HG02759 (cell line): ENCODE measurements at regions not wholly inside any gene's neighbourhood (a gene's known extent, or its start where the extent isn't known, plus 50 kb on each side); places are given as distances from the start of the nearest gene placed in this dataset.
A peak's percentile ranks its signal among the peaks of the same experiment; 100 is the strongest.
"Not testable (repeated sequence)": the region's sequence is repeated elsewhere in the genome, so short reads cannot be mapped to it uniquely, and the experiment has no call there.

ENCODE experiments used
- ATAC-seq: cut with Tn5 transposase; IDR thresholded peaks from one replicate; pipeline ENCODE4 v1.9.1; 2021; ENCODE audit warnings: mild to moderate bottlenecking, moderate library complexity; ENCODE audit not compliant: unreplicated experiment

- ATAC-seq, result no peak
Observed at GRCh38 chr2:196276421-196276820, 105.0 kb upstream of the STK17B start.

DNA sequence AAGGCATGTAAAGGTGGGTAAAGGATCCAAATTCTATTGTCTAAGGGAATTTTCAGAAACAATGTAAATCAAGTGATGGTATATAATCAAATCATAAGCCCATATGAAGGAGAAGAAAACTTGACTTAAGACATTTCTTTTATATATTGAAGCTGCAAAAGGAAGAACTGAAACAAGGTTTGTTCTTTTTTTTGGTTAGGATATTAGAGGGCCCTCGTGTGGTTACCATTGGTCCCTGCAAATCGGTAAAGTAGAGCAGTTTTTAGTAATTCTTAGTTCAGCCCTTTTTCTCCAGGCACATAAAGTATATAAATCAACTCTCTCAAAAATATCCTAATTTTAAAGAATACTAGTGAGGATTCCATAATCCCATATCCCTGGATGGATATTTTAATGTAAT, 105.6 kb upstream of the STK17B start:
- ATAC-seq, result peak; percentile 34

DNA sequence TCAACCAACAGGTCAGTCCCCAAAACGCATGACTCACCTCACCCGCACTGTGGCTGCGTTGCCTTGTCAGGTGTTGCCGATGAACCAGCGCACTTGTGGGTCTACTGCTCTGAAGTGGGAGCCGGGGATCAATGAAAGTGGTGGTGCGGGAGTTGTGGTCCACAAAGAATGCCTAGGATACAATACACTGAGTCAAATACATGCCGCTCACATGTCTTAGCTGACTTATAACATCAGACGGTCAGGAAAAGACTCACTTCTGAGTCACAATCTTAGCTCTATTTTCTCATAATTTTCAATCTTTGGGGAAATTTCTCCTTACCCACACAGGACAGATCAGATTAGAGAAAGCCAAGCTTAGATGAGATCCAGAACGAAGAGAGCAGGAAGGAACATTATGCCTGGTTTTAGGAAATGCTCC, 107.1 kb upstream of the STK17B start:
- ATAC-seq, result no peak

- no peak for ATAC-seq
Observed at GRCh38 chr2:196279541-196279940, 108.2 kb upstream of the STK17B start.

DNA sequence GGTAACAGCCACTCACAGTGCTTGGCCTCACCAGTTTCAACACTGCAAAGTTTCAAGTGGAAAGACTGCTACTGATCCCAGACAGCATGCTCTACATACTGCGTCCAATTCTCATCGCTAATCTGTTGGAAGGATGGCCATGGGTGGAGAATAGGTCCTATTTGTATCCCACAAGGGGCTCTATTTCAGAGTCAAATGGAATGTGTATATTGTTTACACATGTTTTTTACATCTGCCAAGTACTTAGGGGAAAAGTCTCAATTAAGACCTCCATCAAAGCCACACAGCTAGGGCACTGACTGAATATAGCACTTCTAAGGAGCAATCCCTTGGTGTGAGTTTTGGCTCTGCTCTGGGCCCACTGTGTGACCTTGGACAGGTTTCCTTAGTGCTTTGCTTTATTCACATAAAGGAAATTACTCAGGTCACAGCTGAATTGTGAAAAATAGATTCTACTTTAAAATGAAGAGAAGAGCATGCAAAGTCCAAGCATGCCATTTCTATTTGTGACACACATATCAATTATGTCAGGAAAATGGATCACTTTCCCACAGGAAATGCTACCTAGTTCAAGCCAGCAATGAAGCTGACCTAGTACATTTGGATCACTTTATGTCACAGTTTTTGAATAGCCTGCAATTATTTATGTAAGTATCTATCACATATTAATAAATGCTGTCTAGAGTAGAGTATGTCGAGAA, 112.9 kb upstream of the STK17B start:
- no peak for ATAC-seq

DNA sequence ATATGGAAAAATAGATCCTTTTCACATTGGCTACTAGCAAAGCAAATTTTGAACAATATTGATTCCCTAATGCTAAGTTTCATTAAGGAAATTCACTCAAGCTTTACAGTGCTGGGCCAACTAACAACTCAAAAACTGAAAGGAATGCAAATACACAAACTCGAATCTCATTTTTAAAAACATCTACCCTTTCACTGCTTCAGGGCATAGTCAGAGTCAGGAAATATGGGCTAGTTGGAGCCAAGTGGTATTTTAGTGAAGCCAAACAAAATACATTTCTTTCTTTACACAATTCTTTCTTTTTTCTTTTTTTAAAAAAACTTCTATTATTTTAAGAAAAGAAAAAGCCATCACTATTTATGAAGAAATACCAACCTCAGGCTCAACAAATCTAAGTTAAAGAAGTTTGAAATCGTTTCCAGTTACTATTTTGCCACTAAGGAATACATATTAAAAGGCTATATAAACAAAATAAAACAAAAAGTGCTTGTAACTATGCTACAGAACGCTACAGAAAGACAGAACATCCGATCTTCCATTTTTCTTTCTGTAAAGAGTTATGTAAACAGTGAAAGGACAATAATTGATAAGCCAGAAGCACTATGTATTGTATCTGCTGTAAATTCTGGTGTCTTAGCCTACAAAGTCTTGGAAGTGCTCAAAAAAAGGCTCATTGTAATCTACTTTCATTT, 113.6 kb upstream of the STK17B start:
- no peak for ATAC-seq

DNA sequence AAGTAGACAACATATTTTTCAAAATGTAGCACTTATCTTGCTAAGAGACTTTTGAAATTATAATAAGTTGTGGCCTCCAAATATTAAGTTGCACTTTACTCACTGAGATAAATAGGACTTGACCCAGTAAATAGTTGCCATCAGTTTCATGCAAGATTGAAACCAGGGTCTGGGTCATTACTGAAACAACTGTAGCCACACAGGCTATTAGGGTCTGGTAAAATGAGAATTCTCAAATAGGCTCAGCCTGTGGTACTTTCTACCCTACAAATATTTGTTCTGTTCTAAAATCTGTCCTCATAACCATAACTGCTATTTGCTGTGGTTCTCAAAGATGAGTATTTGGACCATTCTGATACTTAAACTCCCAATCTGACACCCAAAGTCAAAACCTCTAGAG, 115.4 kb upstream of the STK17B start:
- peak; percentile 41 for ATAC-seq

DNA sequence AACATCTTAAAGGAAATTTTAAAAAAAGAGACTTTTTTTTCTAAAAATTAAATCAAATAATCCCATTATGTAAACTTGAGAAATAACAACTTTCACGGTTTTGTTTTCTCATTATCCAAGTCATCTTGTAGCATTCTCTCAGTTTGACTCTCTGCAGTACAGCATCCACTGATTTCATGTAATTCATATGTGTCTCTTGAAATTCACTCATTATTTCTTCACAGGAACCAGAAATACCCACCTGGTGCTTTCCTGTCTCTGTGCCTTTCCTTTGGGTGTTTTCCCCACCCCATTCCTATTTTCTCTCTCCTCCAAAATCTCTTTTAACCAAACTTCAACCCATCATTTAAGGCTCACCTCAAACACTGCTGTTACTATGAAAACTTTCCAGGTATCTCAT, 116.1 kb upstream of the STK17B start:
- ATAC-seq, result no peak

DNA sequence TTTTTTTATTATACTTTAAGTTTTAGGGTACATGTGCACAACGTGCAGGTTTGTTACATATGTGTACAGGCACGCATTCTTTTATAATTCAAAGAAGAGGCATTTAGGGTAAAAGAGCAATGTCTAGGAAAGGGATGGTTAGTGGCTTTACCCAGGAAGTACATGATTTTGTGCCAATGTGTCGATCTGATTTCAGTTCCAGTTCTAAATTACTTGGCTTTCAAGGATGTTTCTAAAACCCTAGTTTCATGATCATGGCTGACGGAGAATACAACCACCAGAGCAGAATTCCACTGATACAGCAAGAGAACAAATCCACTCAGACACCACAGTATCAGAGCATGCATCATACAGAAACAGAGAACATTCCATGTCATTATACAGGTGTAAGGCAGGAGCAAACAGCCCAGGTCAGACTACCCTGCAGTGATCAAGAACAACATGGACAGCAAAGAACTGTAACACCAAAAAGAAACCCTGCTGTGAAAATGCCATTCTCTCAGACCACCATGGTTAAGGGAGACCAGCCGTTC, 116.7 kb upstream of the STK17B start:
- ATAC-seq, result no peak

DNA sequence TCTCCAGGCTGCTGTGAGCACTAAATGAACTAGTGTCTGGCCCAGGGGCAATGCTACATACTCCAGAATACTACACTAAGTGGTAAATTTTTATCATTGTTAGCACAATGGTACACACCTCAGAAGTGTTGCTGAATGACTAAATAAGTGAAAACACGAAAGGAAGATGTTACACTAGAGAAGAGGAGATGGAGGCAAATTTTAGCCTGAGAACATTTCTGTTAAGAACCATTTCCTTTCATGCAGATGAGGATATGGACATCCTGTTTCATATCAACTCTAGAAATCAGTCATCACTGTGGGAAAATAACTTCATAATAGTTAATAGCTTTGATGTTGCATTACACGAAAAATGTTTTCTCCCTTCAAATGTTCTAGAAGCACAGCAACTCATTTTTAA, 117.6 kb upstream of the STK17B start:
- ATAC-seq, result peak; percentile 31

DNA sequence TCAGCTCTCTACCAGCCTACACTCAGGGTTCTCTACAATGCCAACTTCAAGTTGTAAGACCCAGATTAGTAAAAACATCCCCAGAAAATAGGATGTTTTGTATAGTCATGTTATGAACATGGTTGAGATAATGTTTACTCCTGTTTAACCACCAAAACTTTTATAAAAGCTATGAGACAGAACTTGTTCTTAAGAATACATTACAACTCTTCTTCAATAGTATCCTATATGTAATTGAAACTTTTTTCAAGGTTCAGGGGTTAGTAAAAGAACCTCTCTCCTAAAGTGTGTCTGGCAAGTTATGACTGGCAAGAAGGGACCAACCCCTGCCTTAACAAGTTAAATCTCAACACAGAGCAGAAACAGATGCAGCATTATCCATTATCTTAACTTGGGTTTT, 118.8 kb upstream of the STK17B start:
- no peak for ATAC-seq

- no peak for ATAC-seq
Observed at GRCh38 chr2:196290569-196290968, 119.2 kb upstream of the STK17B start.

- ATAC-seq, result peak; percentile 9
Observed at GRCh38 chr2:196291426-196291825, 120.0 kb upstream of the STK17B start.

DNA sequence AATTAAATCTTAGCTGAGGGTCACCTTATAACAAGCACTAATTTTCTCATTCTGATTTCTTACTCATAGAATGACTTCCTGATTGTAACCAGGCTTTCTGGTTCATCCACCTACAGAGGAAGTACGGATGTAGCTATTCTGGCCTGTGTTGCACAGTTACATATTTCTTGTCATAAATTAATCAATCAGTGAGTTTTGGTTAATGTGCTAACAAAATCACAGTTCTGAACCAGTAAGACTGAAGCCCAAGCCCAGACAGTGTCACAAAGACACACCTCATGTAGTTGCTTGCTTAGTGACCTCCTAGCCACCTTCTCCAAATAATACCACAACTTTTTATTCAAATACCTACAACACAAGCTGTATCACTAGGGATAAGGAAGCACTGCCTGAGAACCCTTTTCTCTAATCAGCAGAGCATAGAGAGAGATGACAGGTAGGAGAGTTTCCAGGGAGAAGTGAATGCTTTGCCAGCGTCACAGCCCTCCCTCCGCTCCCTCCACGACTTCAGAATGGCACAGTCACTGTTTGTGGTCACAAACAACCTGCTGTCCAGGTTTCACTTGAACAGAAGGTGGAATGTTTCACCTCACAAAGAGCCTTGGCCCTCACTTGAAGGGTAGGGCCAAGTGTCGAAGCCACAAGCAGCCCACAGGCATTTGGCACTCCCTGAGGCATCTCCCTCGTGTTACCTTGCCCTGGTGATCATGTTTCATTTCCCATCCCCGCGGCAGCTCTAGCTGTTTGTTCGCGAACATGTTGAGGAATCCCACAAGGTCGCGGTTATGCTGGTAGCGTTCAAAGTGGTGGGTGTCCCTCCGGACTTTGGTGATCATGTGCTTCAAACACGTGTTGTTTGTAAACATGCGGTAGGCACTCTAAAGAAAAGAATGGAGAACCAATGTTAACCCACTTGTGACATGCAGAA, 120.8 kb upstream of the STK17B start:
- peak; percentile 58 for ATAC-seq

GRCh38 chr2:196293751-196294515, 122.6 kb upstream of the STK17B start:
- no peak for ATAC-seq

- ATAC-seq, result no peak
Observed at GRCh38 chr2:196294516-196294909, 123.1 kb upstream of the STK17B start.

DNA sequence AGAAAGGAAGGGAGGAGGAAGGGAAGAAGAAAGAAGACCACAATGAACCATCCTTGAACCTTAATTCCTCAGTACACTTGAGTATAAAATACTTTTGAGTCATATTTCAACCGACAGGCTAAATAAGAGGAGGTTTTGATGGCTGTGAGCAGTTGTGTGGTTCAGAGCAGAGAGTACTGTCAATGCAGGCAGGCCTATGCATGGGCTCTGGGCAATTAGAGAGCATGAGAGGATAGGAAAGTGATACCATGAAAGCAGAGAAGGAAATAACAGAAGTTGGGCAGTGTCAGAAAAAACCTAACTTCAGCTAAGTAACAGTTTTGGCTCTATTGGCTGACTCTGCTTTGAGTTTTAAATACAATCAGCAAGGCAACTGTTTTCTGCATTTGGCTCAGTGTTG, 123.6 kb upstream of the STK17B start:
- no peak for ATAC-seq

DNA sequence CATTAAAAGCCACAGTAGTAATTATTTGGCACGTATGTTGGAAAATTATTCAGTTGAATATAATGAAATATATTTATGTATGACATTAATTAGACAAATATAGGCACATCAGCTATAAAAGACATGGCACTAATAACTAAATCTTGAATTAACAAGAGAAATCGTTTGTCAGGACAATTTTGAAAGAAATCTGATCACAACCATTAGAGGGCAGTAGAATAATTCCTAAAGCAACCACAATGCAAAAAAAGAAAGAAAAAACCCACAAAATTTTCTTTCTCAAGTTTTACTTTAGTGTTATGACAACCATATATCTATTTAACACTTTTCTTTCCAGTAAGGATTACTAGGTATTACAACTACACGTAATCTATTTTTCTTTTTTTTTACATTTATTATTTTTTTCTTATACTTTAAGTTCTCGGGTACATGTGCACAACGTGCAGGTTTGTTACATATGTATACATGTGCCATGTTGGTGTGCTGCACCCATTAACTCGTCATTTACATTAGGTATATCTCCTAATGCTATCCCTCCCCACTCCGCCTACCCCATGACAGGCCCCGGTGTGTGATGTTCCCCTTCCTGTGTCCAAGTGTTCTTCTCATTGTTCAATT, 126.8 kb upstream of the STK17B start:
- not testable (repeated sequence) for ATAC-seq

DNA sequence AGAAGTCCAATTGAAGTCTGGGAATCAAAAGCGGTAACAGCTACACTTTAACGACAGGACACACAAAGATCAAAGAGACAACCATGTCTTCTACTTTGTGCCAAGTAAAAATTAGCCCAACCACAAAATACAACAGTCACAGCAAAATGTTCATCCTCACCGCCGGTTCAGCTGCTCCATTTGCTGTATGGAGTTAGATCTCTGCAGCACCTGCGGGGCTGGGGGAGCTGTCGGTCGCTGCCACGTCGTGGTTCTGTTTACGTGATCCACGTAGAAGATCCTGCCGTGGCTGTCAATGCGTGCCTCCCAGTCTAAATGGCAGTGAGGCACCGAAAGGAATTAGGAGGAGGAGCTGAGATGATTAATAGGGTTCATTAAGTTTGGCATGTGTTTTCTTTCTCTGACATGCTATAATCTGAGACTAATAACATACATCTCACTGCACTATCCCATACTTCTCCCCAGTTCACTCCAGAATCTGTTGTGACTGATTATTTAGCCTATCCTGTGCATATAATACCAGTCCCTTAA, 136.5 kb upstream of the STK17B start:
- no peak for ATAC-seq

DNA sequence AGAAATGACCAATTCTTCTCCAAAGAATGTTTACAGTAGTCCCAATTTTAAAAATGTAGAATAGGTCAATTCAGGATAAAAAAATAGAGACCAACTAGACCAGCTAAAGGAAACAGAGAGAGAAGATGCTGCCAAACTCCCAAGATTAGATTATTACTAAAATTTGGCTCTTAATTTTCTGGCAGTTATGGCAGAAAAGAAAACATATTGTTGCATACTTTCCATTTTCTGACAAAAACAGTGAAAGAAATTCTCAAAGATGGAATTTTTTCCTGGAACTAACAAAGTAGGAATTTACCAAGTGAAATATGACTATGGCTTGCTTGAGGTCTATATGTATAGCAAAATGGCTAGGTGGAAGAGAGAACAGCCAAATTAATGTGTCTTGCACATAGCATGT, 138.3 kb upstream of the STK17B start:
- ATAC-seq, result no peak
